Panc1 (cell line): ENCODE measurements at regions not wholly inside any gene's neighbourhood (a gene's known extent, or its start where the extent isn't known, plus 50 kb on each side); places are given as distances from the start of the nearest gene placed in this dataset.
A peak's percentile ranks its signal among the peaks of the same experiment; 100 is the strongest.

Experiments
- ATAC-seq: fragments of 200-7000 bp; cut with Tn5 transposase; 2 replicates; pipeline ENCODE4 v1.9.1; 2020; ENCODE audit warnings: mild to moderate bottlenecking, moderate library complexity
- BruUV-seq: library from RNA; stranded (reverse); fragments of 400-500 nt; replicated peaks from 2 replicates; lab custom pipeline; 2021; lab: Mats Ljungman, UMichigan
- CTCF ChIA-PET: fragments of 300-600 bp; sonication (Branson Sonifier 250); formaldehyde crosslinking; loops from one replicate; lab custom pipeline; 2022; ENCODE audit warnings: antibody characterized with exemption; lab: Charles Lee
- POLR2A ChIA-PET: fragments of 300-600 bp; sonication (Branson Sonifier 250); formaldehyde crosslinking; loops from one replicate; lab custom pipeline; 2022; ENCODE audit warnings: antibody characterized with exemption; lab: Charles Lee
- DNase-seq: peaks from one replicate; pipeline ENCODE4 v3.0.0-alpha.2; 2010; ENCODE audit warnings: low read depth, low spot score
- H3K27ac ChIP-seq: 2 replicates; pipeline ENCODE4 v1.5.1; 2011; ENCODE audit warnings: mild to moderate bottlenecking, low read length, inconsistent platforms
- H3K27me3 ChIP-seq: fragments of 200-500 bp; sonication (Bioruptor generic); 2 replicates; pipeline ENCODE4 v1.6.0; 2014; ENCODE audit warnings: low read length, inconsistent platforms; ENCODE audit not compliant: control insufficient read depth, insufficient read depth
- H3K36me3 ChIP-seq: fragments of 200-500 bp; sonication (Bioruptor generic); 2 replicates; pipeline ENCODE4 v1.5.1; 2014; ENCODE audit warnings: inconsistent platforms, mild to moderate bottlenecking, low read length, moderate library complexity; ENCODE audit not compliant: control insufficient read depth, insufficient read depth
- H3K4me1 ChIP-seq: 2 replicates; pipeline ENCODE4 v1.5.1; 2011; ENCODE audit warnings: inconsistent platforms, mild to moderate bottlenecking, low read length, moderate library complexity; ENCODE audit not compliant: control insufficient read depth, insufficient read depth
- H3K4me3 ChIP-seq, 2 experiments: 2 replicates each; pipeline ENCODE4 v1.5.1; 2011 to 2012; ENCODE audit warnings: low read depth in 2 of 2, low read length in 2 of 2, mild to moderate bottlenecking in 2 of 2, inconsistent platforms in 1 of 2, moderate library complexity in 1 of 2
- H3K9me3 ChIP-seq: fragments of 200-500 bp; sonication (Bioruptor generic); 2 replicates; pipeline ENCODE4 v1.5.1; 2014; ENCODE audit warnings: low read depth, mild to moderate bottlenecking, inconsistent platforms, low read length, moderate library complexity; ENCODE audit not compliant: control insufficient read depth, insufficient read depth
- POLR2AphosphoS5 ChIP-seq: IDR thresholded peaks from 2 replicates; pipeline ENCODE4 v1.6.1; 2012; ENCODE audit warnings: mild to moderate bottlenecking, low read depth, low read length, moderate library complexity
- SIN3A ChIP-seq: IDR thresholded peaks from 2 replicates; pipeline ENCODE4 v1.6.1; 2012; ENCODE audit warnings: low read depth, mild to moderate bottlenecking, low read length, moderate library complexity, borderline replicate concordance; ENCODE audit not compliant: insufficient read depth
- TCF7L2 ChIP-seq: IDR thresholded peaks from 2 replicates; pipeline ENCODE4 v1.6.1; 2011; ENCODE audit warnings: mild to moderate bottlenecking, low read depth, low read length, inconsistent platforms
- in situ Hi-C: cut with HindIII; loops from 2 replicates; pipeline ENCODE4 v1.10.0; 2016; ENCODE audit warnings: low sequenced_read_pairs, low pct_unique_long_range_greater_than_20kb
- intact Hi-C: fragments of 100-400 bp; cut with micrococcal nuclease; formaldehyde crosslinking; loops from one replicate; pipeline ENCODE4 v1.10.0; 2022; ENCODE audit not compliant: unreplicated experiment
- TF ChIP-seq, protein P1 (sequence below): fragments of 450-650 bp; IDR thresholded peaks from 2 replicates; pipeline ENCODE4 v1.5.1; 2017; ENCODE audit warnings: mild to moderate bottlenecking
- TF ChIP-seq, protein P2 (sequence below), 2 experiments: IDR thresholded peaks; 2 replicates each; pipeline ENCODE4 v1.6.1; 2011 to 2012; ENCODE audit warnings: low read depth in 2 of 2, control low read depth in 1 of 2, low read length in 1 of 2, mild to moderate bottlenecking in 1 of 2, moderate library complexity in 1 of 2; ENCODE audit not compliant: insufficient read depth in 1 of 2

DNA sequence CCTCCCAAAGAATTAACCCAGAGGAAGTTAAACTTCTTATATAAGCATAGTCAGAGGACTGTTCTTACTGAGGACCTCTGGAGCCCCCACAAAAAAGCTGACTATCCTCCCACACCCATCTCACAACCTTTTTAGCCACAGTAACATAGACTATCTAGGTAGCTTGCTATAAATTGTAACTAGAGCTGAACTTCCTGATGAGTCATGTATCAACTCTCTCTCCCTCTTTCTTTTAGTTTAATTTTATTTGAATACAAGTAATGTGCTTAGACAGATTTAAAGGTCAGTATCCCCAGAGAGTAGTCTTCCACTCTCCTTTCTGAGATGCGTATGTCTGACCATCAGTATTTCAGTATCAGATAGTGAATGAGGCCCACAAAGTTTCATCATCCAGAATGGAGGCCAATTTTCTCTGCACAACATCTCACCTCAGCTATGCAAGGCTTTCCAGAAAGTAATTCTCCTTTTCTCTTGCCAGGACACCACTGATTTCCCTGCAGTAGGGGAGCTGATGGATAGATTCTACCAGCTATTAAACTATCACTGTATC lies 104.0 kb upstream of the MYRIP start:
- DNase-seq, result no peak
- no TSS peak for BruUV-seq
- no peak overlapping the region for H3K27ac ChIP-seq
- H3K36me3 ChIP-seq, result no peaks in the 10 kb centered on the region
- ChIA-PET CTCF (no interaction called here), POLR2A (no interaction called here)
- TF ChIP-seq, protein P1, sequence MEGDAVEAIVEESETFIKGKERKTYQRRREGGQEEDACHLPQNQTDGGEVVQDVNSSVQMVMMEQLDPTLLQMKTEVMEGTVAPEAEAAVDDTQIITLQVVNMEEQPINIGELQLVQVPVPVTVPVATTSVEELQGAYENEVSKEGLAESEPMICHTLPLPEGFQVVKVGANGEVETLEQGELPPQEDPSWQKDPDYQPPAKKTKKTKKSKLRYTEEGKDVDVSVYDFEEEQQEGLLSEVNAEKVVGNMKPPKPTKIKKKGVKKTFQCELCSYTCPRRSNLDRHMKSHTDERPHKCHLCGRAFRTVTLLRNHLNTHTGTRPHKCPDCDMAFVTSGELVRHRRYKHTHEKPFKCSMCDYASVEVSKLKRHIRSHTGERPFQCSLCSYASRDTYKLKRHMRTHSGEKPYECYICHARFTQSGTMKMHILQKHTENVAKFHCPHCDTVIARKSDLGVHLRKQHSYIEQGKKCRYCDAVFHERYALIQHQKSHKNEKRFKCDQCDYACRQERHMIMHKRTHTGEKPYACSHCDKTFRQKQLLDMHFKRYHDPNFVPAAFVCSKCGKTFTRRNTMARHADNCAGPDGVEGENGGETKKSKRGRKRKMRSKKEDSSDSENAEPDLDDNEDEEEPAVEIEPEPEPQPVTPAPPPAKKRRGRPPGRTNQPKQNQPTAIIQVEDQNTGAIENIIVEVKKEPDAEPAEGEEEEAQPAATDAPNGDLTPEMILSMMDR, result no peak
- TF ChIP-seq, protein P2, sequence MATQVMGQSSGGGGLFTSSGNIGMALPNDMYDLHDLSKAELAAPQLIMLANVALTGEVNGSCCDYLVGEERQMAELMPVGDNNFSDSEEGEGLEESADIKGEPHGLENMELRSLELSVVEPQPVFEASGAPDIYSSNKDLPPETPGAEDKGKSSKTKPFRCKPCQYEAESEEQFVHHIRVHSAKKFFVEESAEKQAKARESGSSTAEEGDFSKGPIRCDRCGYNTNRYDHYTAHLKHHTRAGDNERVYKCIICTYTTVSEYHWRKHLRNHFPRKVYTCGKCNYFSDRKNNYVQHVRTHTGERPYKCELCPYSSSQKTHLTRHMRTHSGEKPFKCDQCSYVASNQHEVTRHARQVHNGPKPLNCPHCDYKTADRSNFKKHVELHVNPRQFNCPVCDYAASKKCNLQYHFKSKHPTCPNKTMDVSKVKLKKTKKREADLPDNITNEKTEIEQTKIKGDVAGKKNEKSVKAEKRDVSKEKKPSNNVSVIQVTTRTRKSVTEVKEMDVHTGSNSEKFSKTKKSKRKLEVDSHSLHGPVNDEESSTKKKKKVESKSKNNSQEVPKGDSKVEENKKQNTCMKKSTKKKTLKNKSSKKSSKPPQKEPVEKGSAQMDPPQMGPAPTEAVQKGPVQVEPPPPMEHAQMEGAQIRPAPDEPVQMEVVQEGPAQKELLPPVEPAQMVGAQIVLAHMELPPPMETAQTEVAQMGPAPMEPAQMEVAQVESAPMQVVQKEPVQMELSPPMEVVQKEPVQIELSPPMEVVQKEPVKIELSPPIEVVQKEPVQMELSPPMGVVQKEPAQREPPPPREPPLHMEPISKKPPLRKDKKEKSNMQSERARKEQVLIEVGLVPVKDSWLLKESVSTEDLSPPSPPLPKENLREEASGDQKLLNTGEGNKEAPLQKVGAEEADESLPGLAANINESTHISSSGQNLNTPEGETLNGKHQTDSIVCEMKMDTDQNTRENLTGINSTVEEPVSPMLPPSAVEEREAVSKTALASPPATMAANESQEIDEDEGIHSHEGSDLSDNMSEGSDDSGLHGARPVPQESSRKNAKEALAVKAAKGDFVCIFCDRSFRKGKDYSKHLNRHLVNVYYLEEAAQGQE (IDR thresholded peaks at IDR 0.05; ENCODE audit: insufficient read depth in 1 of 2, low read depth in 2 of 2, low read length in 1 of 2), result no peak
- TF ChIP-seq POLR2AphosphoS5 (no peak), TCF7L2 (no peak), SIN3A (no peak)
- no peaks in the 10 kb centered on the region for H3K9me3 ChIP-seq
- in situ Hi-C loops (no loop called here), intact Hi-C loops (no loop called here)
- no peaks in the 10 kb centered on the region for H3K4me1 ChIP-seq
- H3K4me3 ChIP-seq, result no peak overlapping the region
- no peaks in the 10 kb centered on the region for H3K27me3 ChIP-seq
- ATAC-seq, result no peak

GRCh38 chr3:39707314-39707909 lies 102.0 kb upstream of the MYRIP start:
- CTCF ChIA-PET, result no interaction called here
- ATAC-seq (no peak), DNase-seq (no peak)
- no peaks in the 10 kb centered on the region for H3K27me3 ChIP-seq
- TF ChIP-seq, protein P2 (IDR thresholded peaks at IDR 0.05; ENCODE audit: insufficient read depth in 1 of 2, low read depth in 2 of 2, low read length in 1 of 2), result no peak
- no peak for TF ChIP-seq TCF7L2
- TF ChIP-seq, protein P1, result peak; percentile 59; the same call in 1 of the 2 replicates
- no TSS peak for BruUV-seq
- H3K27ac ChIP-seq, result no peak overlapping the region
- POLR2A ChIA-PET, result no interaction called here
- intact Hi-C loops, result no loop called here
- H3K9me3 ChIP-seq, result no peaks in the 10 kb centered on the region
- H3K36me3 ChIP-seq, result no peaks in the 10 kb centered on the region
- in situ Hi-C loops, result no loop called here
- no peaks in the 10 kb centered on the region for H3K4me1 ChIP-seq
- H3K4me3 ChIP-seq, result no peak overlapping the region
